Breast epithelium (tissue), 4 donors: ENCODE measurements at regions not wholly inside any gene's neighbourhood (a gene's known extent, or its start where the extent isn't known, plus 50 kb on each side); places are given as distances from the start of the nearest gene placed in this dataset.

Source experiments
- DNase-seq, 2 donors: peaks; one replicate each; pipeline ENCODE4 v3.0.0-alpha.2; 2019; ENCODE audit warnings: low spot score in 2 of 2
- H3K27ac ChIP-seq, 2 donors: fragments of 200-600 bp; sonication (generic) in 1 of 2; one replicate each; pipeline ENCODE4 v1.5.1; 2016 to 2019; ENCODE audit warnings: mild to moderate bottlenecking in 1 of 2
- H3K27me3 ChIP-seq, 2 donors: fragments of 200-600 bp; sonication (generic) in 1 of 2; one replicate each; pipeline versions ENCODE4 v1.5.1 to v1.6.0; 2017 to 2019; ENCODE audit warnings: control low read depth in 1 of 2, mild to moderate bottlenecking in 1 of 2
- H3K36me3 ChIP-seq: fragments of 200-600 bp; one replicate; pipeline ENCODE4 v1.5.1; 2019
- H3K4me1 ChIP-seq, 2 donors: fragments of 200-600 bp; sonication (generic); one replicate each; pipeline ENCODE4 v1.5.1; 2016 to 2019; ENCODE audit warnings: control low read depth in 1 of 2
- H3K4me3 ChIP-seq, 3 donors: fragments of 200-600 bp; sonication (generic); 1 replicate in 2 of 3; 2 replicates in 1 of 3; pipeline ENCODE4 v1.5.1; 2016 to 2019; ENCODE audit warnings: mild to moderate bottlenecking in 3 of 3, moderate library complexity in 2 of 3
- H3K9me3 ChIP-seq, 2 donors: fragments of 200-600 bp; sonication (generic) in 1 of 2; one replicate each; pipeline ENCODE4 v1.5.1; 2016 to 2019; ENCODE audit warnings: control low read depth in 1 of 2
- POLR2A ChIP-seq: fragments of 450-650 bp; IDR thresholded peaks from one replicate; pipeline ENCODE4 v1.6.1; 2016; ENCODE audit warnings: antibody characterized with exemption, mild to moderate bottlenecking, moderate library complexity
- POLR2AphosphoS5 ChIP-seq, 3 donors: sonication (generic); formaldehyde crosslinking; IDR thresholded peaks; one replicate each; pipeline ENCODE4 v1.6.1; 2017; ENCODE audit warnings: antibody characterized with exemption in 3 of 3
- intact Hi-C: fragments of 100-400 bp; cut with DNase I; formaldehyde crosslinking; loops from one replicate; pipeline ENCODE4 v1.15.1; 2023; ENCODE audit warnings: low total_unique reads
- TF ChIP-seq, protein P1 (sequence below), 3 donors: fragments of 450-650 bp; IDR thresholded peaks; one replicate each; pipeline ENCODE4 v1.5.1; 2016 to 2017; ENCODE audit warnings: antibody characterized with exemption in 3 of 3, mild to moderate bottlenecking in 3 of 3, moderate library complexity in 3 of 3

DNA sequence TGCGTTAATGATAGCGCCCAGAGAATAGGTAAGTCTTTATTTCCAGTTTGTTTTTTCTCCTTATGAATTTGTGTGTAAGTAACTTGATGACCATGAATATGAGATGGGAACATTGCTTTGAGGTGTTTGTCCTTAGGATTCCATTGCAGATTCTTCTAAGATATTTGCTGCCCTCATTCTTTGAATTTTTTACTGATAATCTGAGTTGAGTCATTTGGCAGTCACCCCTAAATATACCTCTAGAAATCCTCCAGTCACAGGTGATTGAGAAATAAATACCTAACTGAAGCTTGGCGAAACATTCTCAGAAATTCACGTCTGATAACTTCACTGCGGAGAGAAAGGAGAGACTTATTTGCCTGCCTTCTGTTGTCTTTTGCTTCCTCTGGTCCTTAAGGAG lies 345.5 kb downstream of the SQOR start:
- Histone ChIP-seq H3K9me3 (peaks cover 0 to 7% of the 10 kb centered on the region in 2 donors), H3K4me1 (no peaks in the 10 kb centered on the region), H3K36me3 (no peaks in the 10 kb centered on the region), H3K27me3 (no peaks in the 10 kb centered on the region), H3K4me3 (no peak overlapping the region), H3K27ac (no peak overlapping the region)
- intact Hi-C loops, result loop anchor here (2.0 kb wide), 1 partner anchor 38 kb away; no protein-coding TSS in a partner anchor
- TF ChIP-seq POLR2A (no peak), POLR2AphosphoS5 (IDR thresholded peaks at IDR 0.05) (no peak)
- TF ChIP-seq, protein P1, sequence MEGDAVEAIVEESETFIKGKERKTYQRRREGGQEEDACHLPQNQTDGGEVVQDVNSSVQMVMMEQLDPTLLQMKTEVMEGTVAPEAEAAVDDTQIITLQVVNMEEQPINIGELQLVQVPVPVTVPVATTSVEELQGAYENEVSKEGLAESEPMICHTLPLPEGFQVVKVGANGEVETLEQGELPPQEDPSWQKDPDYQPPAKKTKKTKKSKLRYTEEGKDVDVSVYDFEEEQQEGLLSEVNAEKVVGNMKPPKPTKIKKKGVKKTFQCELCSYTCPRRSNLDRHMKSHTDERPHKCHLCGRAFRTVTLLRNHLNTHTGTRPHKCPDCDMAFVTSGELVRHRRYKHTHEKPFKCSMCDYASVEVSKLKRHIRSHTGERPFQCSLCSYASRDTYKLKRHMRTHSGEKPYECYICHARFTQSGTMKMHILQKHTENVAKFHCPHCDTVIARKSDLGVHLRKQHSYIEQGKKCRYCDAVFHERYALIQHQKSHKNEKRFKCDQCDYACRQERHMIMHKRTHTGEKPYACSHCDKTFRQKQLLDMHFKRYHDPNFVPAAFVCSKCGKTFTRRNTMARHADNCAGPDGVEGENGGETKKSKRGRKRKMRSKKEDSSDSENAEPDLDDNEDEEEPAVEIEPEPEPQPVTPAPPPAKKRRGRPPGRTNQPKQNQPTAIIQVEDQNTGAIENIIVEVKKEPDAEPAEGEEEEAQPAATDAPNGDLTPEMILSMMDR (IDR thresholded peaks at IDR 0.05), result no peak
- no peak for DNase-seq

DNA sequence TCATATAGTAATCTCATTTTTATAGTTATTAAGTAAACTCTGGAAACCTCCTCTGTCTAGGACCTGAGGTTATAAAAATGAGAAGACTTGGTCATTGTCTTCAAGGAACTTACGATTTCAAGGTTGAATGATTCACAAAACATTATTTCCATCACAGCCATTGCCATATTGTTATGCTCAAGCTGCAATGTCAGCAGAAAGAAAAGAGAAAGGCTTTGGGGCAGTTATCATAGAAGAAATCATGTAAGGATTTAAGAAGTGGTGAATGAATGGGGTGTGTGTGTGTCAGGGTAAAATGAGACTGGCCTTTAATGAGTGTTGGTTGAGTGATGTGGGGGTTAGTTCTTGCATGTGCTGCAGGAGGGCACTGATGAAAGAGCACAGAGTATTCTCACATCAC lies 346.8 kb downstream of the SQOR start:
- Histone ChIP-seq H3K4me1 (no peaks in the 10 kb centered on the region), H3K9me3 (peaks cover 0 to 17% of the 10 kb centered on the region in 2 donors), H3K27me3 (no peaks in the 10 kb centered on the region), H3K4me3 (no peak overlapping the region), H3K27ac (no peak overlapping the region), H3K36me3 (no peaks in the 10 kb centered on the region)
- DNase-seq, result no peak
- TF ChIP-seq POLR2AphosphoS5 (IDR thresholded peaks at IDR 0.05), result no peak
- TF ChIP-seq POLR2A, result no peak
- TF ChIP-seq, protein P1 (IDR thresholded peaks at IDR 0.05), result no peak
- intact Hi-C loops, result loop anchor here (2.0 kb wide), 1 partner anchor 39 kb away; no protein-coding TSS in a partner anchor

DNA sequence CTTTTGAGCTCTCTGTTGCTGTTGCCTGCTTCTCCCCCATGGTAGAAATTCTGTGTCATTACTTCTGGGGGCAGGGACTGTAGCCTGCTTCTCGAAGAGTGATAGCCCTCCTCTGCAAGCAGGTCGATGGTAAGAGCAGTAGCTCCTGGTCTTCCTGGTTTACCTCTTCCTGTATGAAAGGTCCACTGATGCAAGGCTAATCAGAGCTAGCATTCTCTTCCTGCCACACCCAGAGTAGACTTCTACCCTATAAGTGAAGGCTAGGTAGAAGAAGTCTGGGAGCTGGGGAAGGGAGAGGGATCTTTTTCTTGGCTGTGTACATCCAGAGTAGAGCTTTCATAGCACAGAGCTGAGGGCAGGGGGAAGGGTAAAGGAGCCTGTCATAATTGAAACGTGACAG lies 357.0 kb downstream of the SQOR start:
- H3K9me3 ChIP-seq, result peaks cover 0 to 17% of the 10 kb centered on the region in 2 donors
- no peak overlapping the region for H3K4me3 ChIP-seq
- H3K27me3 ChIP-seq, result no peaks in the 10 kb centered on the region
- TF ChIP-seq, protein P1 (IDR thresholded peaks at IDR 0.05), result no peak
- TF ChIP-seq POLR2AphosphoS5 (IDR thresholded peaks at IDR 0.05) (no peak), POLR2A (no peak)
- no peak for DNase-seq
- intact Hi-C loops, result no loop called here
- H3K27ac ChIP-seq, result no peak overlapping the region
- H3K4me1 ChIP-seq, result no peaks in the 10 kb centered on the region
- H3K36me3 ChIP-seq, result no peaks in the 10 kb centered on the region

DNA sequence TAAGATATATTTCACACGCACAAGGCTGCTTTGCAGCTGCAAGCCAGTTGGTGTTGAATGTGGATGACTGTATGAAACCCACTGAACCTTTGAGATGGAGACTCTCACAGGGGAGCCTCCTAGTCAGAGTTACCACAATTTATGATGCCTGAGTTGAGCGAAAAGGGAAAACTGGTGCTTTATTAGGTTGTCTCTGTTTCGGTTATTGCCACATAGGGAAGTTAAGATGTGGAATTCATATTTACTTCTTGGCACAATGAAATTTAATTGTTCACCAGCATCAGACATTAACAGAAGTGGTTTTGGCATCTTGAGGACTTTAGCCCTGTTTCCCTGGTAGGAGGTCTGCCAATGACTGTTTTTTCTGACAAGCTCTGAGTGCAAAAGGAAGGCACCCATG lies 358.2 kb downstream of the SQOR start:
- TF ChIP-seq, protein P1 (IDR thresholded peaks at IDR 0.05), result no peak
- TF ChIP-seq POLR2A (no peak), POLR2AphosphoS5 (IDR thresholded peaks at IDR 0.05) (no peak)
- H3K4me3 ChIP-seq, result no peak overlapping the region
- DNase-seq, result no peak
- intact Hi-C loops, result no loop called here
- no peaks in the 10 kb centered on the region for H3K36me3 ChIP-seq
- H3K4me1 ChIP-seq, result no peaks in the 10 kb centered on the region
- no peaks in the 10 kb centered on the region for H3K27me3 ChIP-seq
- peaks cover 0 to 12% of the 10 kb centered on the region in 2 donors for H3K9me3 ChIP-seq
- no peak overlapping the region for H3K27ac ChIP-seq

DNA sequence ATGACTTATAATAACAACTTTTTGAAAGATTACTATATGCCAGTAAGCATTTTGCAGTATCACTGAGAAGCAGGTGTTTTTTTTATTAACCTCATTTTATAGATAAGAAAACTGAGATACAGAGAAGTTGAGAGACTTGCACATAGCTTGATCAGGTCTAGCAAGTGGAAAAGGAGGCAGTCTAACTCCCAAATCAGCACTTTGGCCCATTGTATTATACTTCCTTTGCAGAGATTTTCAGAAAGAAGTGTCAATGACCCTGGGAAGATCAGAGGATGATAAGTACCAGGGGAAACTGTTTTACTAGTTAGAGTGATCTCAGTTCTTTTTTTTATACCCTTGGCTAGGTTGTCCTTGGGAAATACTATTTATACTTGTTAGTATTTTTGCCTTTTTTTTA lies 358.7 kb downstream of the SQOR start:
- H3K4me3 ChIP-seq, result no peak overlapping the region
- no peak for DNase-seq
- no peaks in the 10 kb centered on the region for H3K27me3 ChIP-seq
- H3K9me3 ChIP-seq, result peaks cover 0 to 11% of the 10 kb centered on the region in 2 donors
- H3K4me1 ChIP-seq, result no peaks in the 10 kb centered on the region
- no peak overlapping the region for H3K27ac ChIP-seq
- no peaks in the 10 kb centered on the region for H3K36me3 ChIP-seq
- TF ChIP-seq, protein P1 (IDR thresholded peaks at IDR 0.05), result no peak
- TF ChIP-seq POLR2AphosphoS5 (IDR thresholded peaks at IDR 0.05) (no peak), POLR2A (no peak)
- intact Hi-C loops, result no loop called here
